ENCODE measurements at regions not wholly inside any gene's neighbourhood (a gene's known extent, or its start where the extent isn't known, plus 50 kb on each side); places are given as distances from the start of the nearest gene placed in this dataset.

DNA sequence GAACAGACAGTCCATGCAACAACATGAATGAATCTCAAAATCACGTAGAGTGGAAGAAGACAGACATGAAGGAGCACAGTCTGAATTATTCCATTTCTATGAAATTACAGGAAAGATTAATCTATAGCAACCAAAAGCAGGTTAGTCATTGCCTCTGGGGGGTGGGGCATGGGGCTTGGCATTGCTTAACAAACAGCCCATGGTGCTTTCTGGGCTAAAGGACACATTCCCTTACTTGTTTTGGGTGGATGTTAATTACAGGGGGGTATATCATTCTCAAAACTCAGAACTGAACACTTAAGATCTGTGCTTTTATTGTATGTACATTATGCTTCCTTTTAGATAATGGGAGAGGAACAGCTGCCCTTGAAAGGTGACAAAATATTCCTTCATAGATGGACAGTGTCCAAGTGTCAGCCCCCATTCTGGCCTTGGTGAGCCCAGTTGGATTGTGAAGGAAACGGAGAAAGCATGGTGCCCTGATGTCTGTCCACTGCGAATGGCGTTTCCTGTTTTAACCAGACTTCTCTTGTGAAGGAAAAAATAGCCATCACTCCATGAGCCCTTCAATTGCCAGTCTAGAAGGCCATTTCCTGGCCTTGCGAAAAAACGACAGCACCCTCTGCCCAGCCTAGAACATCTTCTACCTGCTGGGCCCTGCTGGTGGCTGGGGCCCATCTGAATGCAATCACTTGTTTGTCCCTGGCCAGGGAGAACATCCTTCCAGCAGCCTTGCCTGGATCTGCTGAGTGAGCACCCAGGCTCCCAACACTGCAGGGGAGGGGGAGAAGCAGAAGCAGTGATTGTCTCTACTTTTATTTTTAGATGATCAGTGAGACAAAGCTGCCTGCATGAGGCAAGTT lies 179.7 kb downstream of the BCAS1 start:
- Histone ChIP-seq H3K27ac (ENCODE audit: insufficient read length, low read depth, low read length) (no peak overlapping the region), H4K20me1 (ENCODE audit: control insufficient read depth, insufficient read depth, insufficient read length) (no peaks in the 10 kb centered on the region), H3K9ac (ENCODE audit: extremely low read depth, insufficient read length, low read length) (no peak overlapping the region), H2BK20ac (ENCODE audit: low read depth, low read length, poor library complexity, severe bottlenecking) (no peak overlapping the region), H3K14ac (ENCODE audit: insufficient read depth, low read length) (no peak overlapping the region), H3K4me2 (ENCODE audit: insufficient read depth, insufficient read length, low read length) (no peak overlapping the region), H2BK5ac (ENCODE audit: insufficient read length, low read length) (no peak overlapping the region), H3K23me2 (ENCODE audit: insufficient read length, low read depth, low read length, poor library complexity, severe bottlenecking) (no peaks in the 10 kb centered on the region), H3T11ph (ENCODE audit: low read length) (no peak overlapping the region), H2BK12ac (ENCODE audit: insufficient read length, low read depth, low read length) (no peak overlapping the region), H3K18ac (ENCODE audit: insufficient read length, low read depth, low read length) (no peak overlapping the region), H3K4ac (ENCODE audit: low read depth, low read length) (no peak overlapping the region), H2BK120ac (ENCODE audit: low read depth, low read length, poor library complexity, severe bottlenecking) (no peak overlapping the region), H3K27me3 (ENCODE audit: insufficient read depth, low read length) (no peaks in the 10 kb centered on the region), H2BK15ac (ENCODE audit: low read depth, low read length) (no peak overlapping the region), H4K91ac (ENCODE audit: insufficient read length, low read depth, low read length) (no peak overlapping the region), H3K79me1 (ENCODE audit: insufficient read depth, low read depth, low read length, poor library complexity, severe bottlenecking) (no peaks in the 10 kb centered on the region), H3K79me2 (ENCODE audit: insufficient read depth, low read length) (no peaks in the 10 kb centered on the region), H3K4me1 (ENCODE audit: insufficient read depth, low read length) (no peaks in the 10 kb centered on the region), H3K23ac (ENCODE audit: insufficient read length, low read depth, low read length) (no peak overlapping the region), H2AFZ (ENCODE audit: low read length) (no peak overlapping the region), H2AK5ac (ENCODE audit: insufficient read length, low read length) (no peak overlapping the region), H3K9me3 (ENCODE audit: control insufficient read depth, low read depth, low read length) (no peaks in the 10 kb centered on the region), H4K8ac (replicated peaks; ENCODE audit: insufficient read length, low read depth, low read length) (no peak overlapping the region), H4K5ac (ENCODE audit: insufficient read length, low read depth, low read length) (no peak overlapping the region), H3K56ac (ENCODE audit: insufficient read length, low read depth, low read length) (no peak overlapping the region)
- no peak overlapping the region for H3K27ac Mint-ChIP-seq
- no peak for DNase-seq
- peaks cover 4 to 6% of the 10 kb centered on the region in 2 experiments; a peak in 2 of 5 replicates for H3K9me3 Mint-ChIP-seq
- peaks cover 37 to 39% of the 10 kb centered on the region in 2 experiments for H3K4me1 Mint-ChIP-seq
- no CpG with 5 or more reads among the region's 6 CpGs for WGBS (ENCODE audit: extremely low coverage, insufficient read length, low lambda C conversion rate)
- peaks cover 0 to 13% (median 2%) of the 10 kb centered on the region in 3 experiments; a peak in 3 of 7 replicates for H3K36me3 Mint-ChIP-seq (ENCODE audit: insufficient read depth in 1 of 3, low read depth in 3 of 3)
- no peaks in the 10 kb centered on the region for H3K27me3 Mint-ChIP-seq (ENCODE audit: low read depth)
- no peak overlapping the region for H3K4me3 Mint-ChIP-seq
- TF ChIP-seq CTCF (conservative IDR thresholded peaks at IDR 0.05), result no peak
